Stomach (tissue), 8 donors: ENCODE measurements at regions not wholly inside any gene's neighbourhood (a gene's known extent, or its start where the extent isn't known, plus 50 kb on each side); places are given as distances from the start of the nearest gene placed in this dataset.

ENCODE experiments used
- DNase-seq, 2 donors: peaks; one replicate each; pipeline versions ENCODE4 v3.0.0 to v3.0.0-alpha.2; 2013 to 2019
- H3K27ac ChIP-seq, 5 donors: fragments of 200-600 bp in 4 of 5; sonication (generic) in 4 of 5; one replicate each; pipeline ENCODE4 v1.5.1; 2013 to 2019; ENCODE audit warnings: mild to moderate bottlenecking in 1 of 5, moderate library complexity in 1 of 5
- H3K27me3 ChIP-seq, 3 donors: fragments of 200-600 bp; sonication (generic); one replicate each; pipeline ENCODE4 v1.5.1; 2017 to 2019; ENCODE audit warnings: mixed run types in 1 of 3
- H3K36me3 ChIP-seq, 4 donors: fragments of 200-600 bp; sonication (generic); 1 replicate in 3 of 4; 2 replicates in 1 of 4; pipeline ENCODE4 v1.5.1; 2016 to 2019
- H3K4me1 ChIP-seq, 4 donors: fragments of 200-600 bp; sonication (generic); one replicate each; pipeline ENCODE4 v1.5.1; 2016 to 2019
- H3K4me3 ChIP-seq, 4 donors: fragments of 200-600 bp; sonication (generic) in 3 of 4; one replicate each; pipeline ENCODE4 v1.5.1; 2016 to 2019; ENCODE audit warnings: mild to moderate bottlenecking in 1 of 4
- H3K9me3 ChIP-seq, 4 donors: fragments of 200-600 bp; sonication (generic); one replicate each; pipeline ENCODE4 v1.5.1; 2016 to 2019
- CTCF ChIP-seq, 7 experiments: fragments of 450-650 bp in 4 of 7; fragments of 200-600 bp in 3 of 7; sonication (generic) in 3 of 7; IDR thresholded peaks; one replicate each; pipeline ENCODE4 v1.5.1; 2016 to 2019; ENCODE audit warnings: antibody characterized with exemption in 7 of 7, control low read depth in 2 of 7, mild to moderate bottlenecking in 1 of 7
- EP300 ChIP-seq: sonication (generic); formaldehyde crosslinking; IDR thresholded peaks from one replicate; pipeline ENCODE4 v1.6.1; 2017; ENCODE audit warnings: antibody characterized with exemption
- POLR2A ChIP-seq, 4 donors: fragments of 450-650 bp; IDR thresholded peaks; one replicate each; pipeline ENCODE4 v1.6.1; 2016; ENCODE audit warnings: antibody characterized with exemption in 4 of 4, control low read depth in 2 of 4, mild to moderate bottlenecking in 1 of 4, moderate library complexity in 1 of 4
- POLR2AphosphoS5 ChIP-seq, 3 donors: sonication (generic); formaldehyde crosslinking; IDR thresholded peaks; one replicate each; pipeline ENCODE4 v1.6.1; 2016; ENCODE audit warnings: antibody characterized with exemption in 3 of 3
- WGBS, 5 donors: extraction: QIAGEN DNeasy Blood & Tissue Kit in 3 of 5; methylation state at CpG; one replicate each; pipeline versions ENCODE4 v1.1.5 to v1.1.7; 2013 to 2018; 5-methylcytosine and 5-hydroxymethylcytosine counted together
- intact Hi-C: fragments of 100-400 bp; cut with DNase I; formaldehyde crosslinking; loops from one replicate; pipeline ENCODE4 v1.15.1; 2023; ENCODE audit warnings: low total_unique reads
- donor health status: healthy with polysubstance abuse.
- donor health status: Bipolar disorder and iron deficiency.
- donor health status: healthy.

GRCh38 chr3:146335386-146335785 is 84.5 kb upstream of the PLSCR4 start:
- 78 to 94% (median 82%) methylated on average over 3 of the region's 3 CpGs for WGBS, 5 donors
- H3K27ac ChIP-seq: no peak overlapping the region
- H3K4me3 ChIP-seq: no peak overlapping the region
- intact Hi-C loops: loop anchor here (10.0 kb wide), 1 partner anchor 229 kb away; no protein-coding TSS in a partner anchor
- H3K9me3 ChIP-seq: no peaks in the 10 kb centered on the region
- no peaks in the 10 kb centered on the region for H3K27me3 ChIP-seq
- no peak for DNase-seq
- H3K4me1 ChIP-seq: no peaks in the 10 kb centered on the region
- H3K36me3 ChIP-seq: no peaks in the 10 kb centered on the region
- TF ChIP-seq POLR2A (IDR thresholded peaks at IDR 0.05) (no peak), CTCF (IDR thresholded peaks at IDR 0.05) (no peak), POLR2AphosphoS5 (IDR thresholded peaks at IDR 0.05) (no peak), EP300 (no peak)

- Histone ChIP-seq H3K9me3 (no peaks in the 10 kb centered on the region), H3K27ac (no peak overlapping the region), H3K36me3 (no peaks in the 10 kb centered on the region), H3K4me1 (no peaks in the 10 kb centered on the region), H3K27me3 (no peaks in the 10 kb centered on the region), H3K4me3 (no peak overlapping the region)
- TF ChIP-seq EP300 (no peak), CTCF (IDR thresholded peaks at IDR 0.05) (peak in 1 of 7 experiments; percentile 14), POLR2A (IDR thresholded peaks at IDR 0.05) (no peak), POLR2AphosphoS5 (IDR thresholded peaks at IDR 0.05) (no peak)
- DNase-seq: no peak
- 83 to 94% (median 90%) methylated on average over 7 of the region's 7 CpGs for WGBS, 5 donors
- intact Hi-C loops: loop anchor here (10.0 kb wide), 1 partner anchor 231 kb away; no protein-coding TSS in a partner anchor
These were observed 83.2 kb upstream of the PLSCR4 start for GRCh38 chr3:146334151-146334550.

GRCh38 chr3:146331967-146332366 is 81.1 kb upstream of the PLSCR4 start:
- Histone ChIP-seq H3K4me3 (no peak overlapping the region), H3K4me1 (peaks cover 0 to 1% (median 0%) of the 10 kb centered on the region in 4 donors), H3K9me3 (no peaks in the 10 kb centered on the region), H3K27ac (no peak overlapping the region), H3K27me3 (no peaks in the 10 kb centered on the region), H3K36me3 (no peaks in the 10 kb centered on the region)
- TF ChIP-seq POLR2A (IDR thresholded peaks at IDR 0.05): no peak
- TF ChIP-seq EP300: no peak
- no peak for TF ChIP-seq CTCF (IDR thresholded peaks at IDR 0.05)
- no peak for TF ChIP-seq POLR2AphosphoS5 (IDR thresholded peaks at IDR 0.05)
- intact Hi-C loops: loop anchor here (10.0 kb wide), 1 partner anchor 233 kb away; no protein-coding TSS in a partner anchor
- DNase-seq: no peak

- peaks cover 0 to 3% (median 0%) of the 10 kb centered on the region in 4 donors for H3K4me1 ChIP-seq
- H3K9me3 ChIP-seq: no peaks in the 10 kb centered on the region
- DNase-seq: peak; percentile 47 to 80
- intact Hi-C loops: loop anchor here (5.0 to 10.0 kb wide), 2 partner anchors 105 to 262 kb away; no protein-coding TSS in a partner anchor
- no peak overlapping the region for H3K27ac ChIP-seq
- TF ChIP-seq EP300 (no peak), POLR2AphosphoS5 (IDR thresholded peaks at IDR 0.05) (peak in 1 of 3 donors; percentile 4), POLR2A (IDR thresholded peaks at IDR 0.05) (no peak), CTCF (IDR thresholded peaks at IDR 0.05) (peak in 4 of 7 experiments; percentile 16 to 66 (median 40))
- H3K4me3 ChIP-seq: no peak overlapping the region
- WGBS, 5 donors: 24 to 32% (median 28%) methylated on average over 4 of the region's 4 CpGs
- no peaks in the 10 kb centered on the region for H3K27me3 ChIP-seq
- H3K36me3 ChIP-seq: no peaks in the 10 kb centered on the region
These were observed 76.1 kb upstream of the PLSCR4 start for GRCh38 chr3:146326875-146327543.
